ENCODE measurements at regions not wholly inside any gene's neighbourhood (a gene's known extent, or its start where the extent isn't known, plus 50 kb on each side); places are given as distances from the start of the nearest gene placed in this dataset.
"Not testable (repeated sequence)": the region's sequence is repeated elsewhere in the genome, so short reads cannot be mapped to it uniquely, and the experiment has no call there.

GRCh38 chr2:16250056-16250425 lies 309.7 kb downstream of the MYCN start:
- DNase-seq = no peak

DNA sequence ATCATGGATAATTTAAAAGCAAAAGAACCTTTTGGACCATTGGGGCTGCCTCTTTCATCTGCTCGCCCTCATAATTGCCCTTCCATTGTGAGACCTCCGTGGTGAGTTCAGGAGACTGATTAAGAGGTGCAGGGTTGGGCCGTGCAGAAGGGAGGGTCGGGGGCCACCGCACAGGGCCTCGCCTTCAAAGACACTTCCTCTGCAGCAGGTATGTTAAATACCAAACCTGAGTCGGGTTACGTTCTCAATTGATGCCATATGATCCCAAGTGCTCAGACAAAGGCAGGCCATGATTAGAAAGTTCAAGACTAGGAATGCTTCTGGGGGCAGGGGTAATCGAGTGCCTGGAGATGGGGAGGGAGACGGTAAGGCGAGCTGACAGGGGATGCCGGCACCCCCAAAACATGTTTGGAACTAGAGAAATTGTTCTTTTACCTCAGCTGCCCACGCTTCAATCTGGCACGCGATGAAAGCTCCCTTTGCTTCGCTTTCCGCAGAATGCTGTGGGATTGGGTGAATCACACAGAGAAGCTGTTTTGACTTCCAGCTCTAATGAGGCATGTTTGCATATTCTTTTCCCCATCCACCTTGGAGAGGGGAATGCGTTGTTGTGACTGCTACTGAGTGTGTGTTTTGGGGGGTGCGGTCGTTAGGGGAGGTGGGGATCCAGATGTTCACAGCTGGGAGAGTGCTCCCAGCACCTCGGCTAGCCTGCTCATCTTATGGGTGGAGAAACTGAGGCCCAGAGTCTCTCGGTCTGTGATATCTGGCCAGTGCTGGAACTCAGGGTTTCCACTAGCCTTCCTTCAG lies 309.1 kb downstream of the MYCN start:
- DNase-seq = no peak

GRCh38 chr2:16248571-16249105 lies 308.3 kb downstream of the MYCN start:
- DNase-seq = no peak

DNA sequence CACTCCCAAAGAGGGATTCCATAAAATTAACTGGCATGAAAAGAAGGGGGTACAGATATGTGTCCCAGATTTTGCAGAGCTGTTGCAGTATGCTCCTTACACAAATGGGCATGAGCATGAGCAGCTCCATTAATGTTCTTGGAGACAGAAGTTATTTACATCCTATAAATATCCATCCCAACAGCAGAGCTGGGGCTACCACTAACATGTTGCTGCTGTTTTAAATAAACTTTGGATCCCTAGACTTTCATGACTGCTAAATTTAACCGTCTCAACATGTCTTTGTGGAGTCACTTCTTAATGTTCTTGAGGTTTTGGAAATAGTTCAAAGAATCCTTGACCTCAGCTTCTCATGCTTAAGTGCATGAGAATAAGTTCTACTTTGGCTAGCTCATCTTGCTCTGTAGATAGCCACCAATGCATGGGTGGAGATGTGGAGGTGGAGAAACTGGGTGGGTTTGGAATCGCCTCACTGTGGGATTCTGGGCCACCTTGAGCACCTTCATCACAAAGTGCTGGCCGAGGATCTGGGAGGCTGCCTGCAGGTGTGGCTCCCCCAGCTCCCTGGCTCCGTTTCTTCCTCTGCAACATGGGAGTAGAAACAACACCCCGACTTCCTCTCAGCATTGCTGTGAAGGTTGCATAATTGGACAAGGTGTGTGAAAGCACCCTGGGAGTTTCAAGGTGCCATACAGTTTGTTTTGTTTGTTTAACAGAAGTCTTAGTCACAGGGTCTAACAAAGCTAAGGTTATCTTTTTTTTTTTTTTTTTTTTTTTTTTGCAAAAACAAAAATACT lies 307.2 kb downstream of the MYCN start:
- DNase-seq = peak; percentile 38

DNA sequence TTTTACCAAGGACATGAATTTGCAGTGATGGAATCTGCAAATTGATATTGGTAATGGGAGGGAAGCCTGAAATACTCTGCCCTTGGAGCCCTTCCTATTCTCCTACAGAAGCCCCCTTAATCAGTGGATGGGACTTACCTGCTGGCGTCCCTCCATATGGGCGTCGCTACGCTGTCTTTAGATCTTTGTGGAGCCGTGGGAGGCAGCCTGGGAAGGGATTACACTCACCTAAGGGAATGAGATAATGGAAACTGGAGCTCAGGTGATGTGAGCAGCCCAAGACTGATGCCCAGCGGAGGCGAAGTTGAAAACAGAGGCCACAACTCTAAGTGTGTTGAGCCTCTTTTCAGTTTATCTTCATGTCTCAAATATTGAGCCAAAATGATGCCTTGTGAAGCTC lies 306.6 kb downstream of the MYCN start:
- no peak for DNase-seq

DNA sequence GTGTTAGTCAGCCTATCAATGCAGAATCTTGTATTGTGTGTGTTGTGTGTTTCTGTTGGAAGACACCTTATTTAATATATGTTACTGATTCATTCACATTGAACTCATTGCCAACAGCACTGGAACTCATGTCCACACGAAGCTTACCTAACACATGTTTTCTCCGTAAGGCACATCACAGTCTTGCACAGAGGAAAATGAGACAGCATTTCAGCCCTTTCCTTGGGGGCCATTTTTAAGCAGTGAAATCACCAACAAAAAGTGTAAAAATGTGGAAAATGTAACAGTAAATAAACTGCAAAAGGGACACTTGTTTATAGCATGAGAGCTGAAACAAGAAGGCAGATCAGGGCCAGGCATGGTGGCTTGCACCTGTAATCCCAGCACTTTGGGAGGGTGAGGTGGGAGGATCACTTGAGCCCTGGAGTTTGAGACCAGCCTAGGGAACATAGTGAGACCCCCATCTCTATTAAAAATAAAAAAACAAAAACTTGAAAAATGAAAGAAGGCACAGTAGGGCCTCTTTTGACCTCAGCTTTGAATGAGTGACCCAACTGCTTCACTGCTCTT lies 306.0 kb downstream of the MYCN start:
- DNase-seq = no peak

DNA sequence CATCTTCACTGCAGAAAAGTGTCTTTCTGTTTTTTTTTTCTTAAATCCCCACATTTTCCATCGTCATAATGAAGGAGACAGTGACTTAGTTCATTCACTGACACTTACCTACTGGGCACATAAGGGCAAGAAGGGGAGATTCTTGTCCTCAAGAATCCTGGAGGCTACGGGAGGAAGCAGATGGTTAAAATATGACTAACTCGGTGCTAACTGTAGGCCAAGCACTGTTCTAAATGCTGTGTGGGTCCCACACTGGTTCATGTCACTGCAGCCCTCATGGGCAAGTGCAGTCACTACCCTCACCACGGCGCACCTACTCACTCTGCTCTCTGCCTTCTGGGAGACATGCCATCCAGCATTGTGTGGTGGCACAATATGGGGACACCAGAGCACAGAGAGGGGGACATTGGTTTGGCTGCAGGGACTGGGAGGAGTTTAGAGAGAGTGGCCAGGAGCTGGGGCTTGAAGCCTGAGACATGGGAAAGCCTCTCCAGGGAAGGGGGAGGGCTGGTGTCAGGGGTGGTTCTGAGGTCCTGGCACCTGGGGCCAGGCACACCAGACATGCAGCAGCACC lies 305.2 kb downstream of the MYCN start:
- DNase-seq = no peak

GRCh38 chr2:16244966-16245320 lies 304.6 kb downstream of the MYCN start:
- no peak for DNase-seq

GRCh38 chr2:16244153-16244965 lies 304.0 kb downstream of the MYCN start:
- DNase-seq = no peak

GRCh38 chr2:16243411-16243996 lies 303.2 kb downstream of the MYCN start:
- DNase-seq = no peak

- DNase-seq = no peak
These were observed 302.6 kb downstream of the MYCN start for GRCh38 chr2:16242906-16243305.

- no peak for DNase-seq
These were observed 301.1 kb downstream of the MYCN start for GRCh38 chr2:16241166-16242160.

DNA sequence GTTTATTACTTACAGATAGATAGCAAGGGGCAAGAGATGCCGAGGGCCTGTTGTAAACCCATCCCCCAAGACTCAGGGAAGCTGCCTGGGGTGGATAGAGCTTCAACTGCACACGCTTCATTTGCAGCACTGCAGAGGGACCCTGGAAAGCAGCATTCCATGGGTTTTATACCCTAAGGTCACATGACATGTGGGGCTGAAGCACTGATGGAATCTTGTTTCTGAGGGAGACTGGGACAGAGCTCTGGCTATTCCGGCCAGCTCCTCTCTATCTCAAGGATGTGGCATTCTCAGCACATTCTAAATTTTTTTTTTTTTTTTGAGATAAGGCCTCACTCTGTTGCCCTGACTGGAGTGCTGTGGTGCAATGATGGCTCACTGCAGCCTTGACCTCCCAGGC lies 300.1 kb downstream of the MYCN start:
- DNase-seq = no peak

- DNase-seq = no peak
These were observed 299.0 kb downstream of the MYCN start for GRCh38 chr2:16239296-16239850.

DNA sequence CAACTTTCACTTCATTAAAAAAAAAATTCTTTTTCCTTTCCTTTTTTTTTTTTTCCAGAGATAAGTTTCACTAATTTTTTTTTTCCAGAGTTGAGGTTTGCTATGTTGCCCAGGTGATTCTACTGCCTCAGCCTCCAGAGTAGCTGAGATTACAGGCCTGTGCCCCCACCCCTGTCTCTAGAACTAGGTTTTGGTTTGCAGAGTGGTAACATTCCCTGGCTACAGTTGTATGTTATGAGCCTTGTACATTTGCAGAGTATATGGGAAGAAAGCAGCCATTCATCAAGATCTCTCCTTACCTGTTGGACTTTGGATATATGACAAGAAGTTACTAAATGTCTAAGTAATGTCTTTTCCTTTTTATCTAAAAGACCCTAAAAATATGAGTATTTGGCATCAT lies 298.4 kb downstream of the MYCN start:
- DNase-seq = no peak

GRCh38 chr2:16238001-16238761 lies 297.8 kb downstream of the MYCN start:
- no peak for DNase-seq

GRCh38 chr2:16235747-16236146 lies 295.4 kb downstream of the MYCN start:
- no peak for DNase-seq

DNA sequence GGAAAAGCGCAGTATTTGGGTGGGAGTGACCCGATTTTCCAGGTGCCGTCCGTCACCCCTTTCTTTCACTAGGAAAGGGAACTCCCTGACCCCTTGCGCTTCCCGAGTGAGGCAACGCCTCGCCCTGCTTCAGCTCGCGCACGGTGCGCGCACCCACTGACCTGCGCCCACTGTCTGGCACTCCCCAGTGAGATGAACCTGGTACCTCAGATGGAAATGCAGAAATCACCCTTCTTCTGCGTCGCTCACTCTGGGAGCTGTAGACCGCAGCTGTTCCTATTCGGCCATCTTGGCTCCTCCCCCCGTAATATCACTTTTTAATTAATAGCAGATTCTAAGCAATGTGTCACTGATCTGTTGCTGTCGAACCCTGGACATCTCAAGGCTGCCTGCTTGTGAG lies 294.9 kb downstream of the MYCN start:
- not testable (repeated sequence) for DNase-seq

DNA sequence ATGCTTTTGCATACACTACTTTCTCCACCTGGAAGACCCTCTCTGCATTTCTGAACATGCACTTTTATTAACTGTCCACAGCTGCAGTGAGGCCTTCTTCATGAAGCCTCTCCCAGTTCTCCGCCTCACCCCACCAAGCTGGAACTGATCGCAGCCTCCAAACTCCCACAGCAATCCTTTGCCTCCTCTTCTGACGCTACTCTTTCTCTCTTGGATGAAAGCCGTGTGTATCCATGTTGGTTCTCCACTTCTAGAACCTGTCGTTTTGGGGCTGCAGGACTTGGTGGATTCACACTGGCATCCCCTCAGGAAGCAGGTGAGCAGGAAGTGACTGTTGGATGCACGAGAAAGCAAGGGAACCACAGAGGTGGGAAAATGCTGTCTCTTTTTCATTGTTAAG lies 288.6 kb downstream of the MYCN start:
- no peak for DNase-seq

DNA sequence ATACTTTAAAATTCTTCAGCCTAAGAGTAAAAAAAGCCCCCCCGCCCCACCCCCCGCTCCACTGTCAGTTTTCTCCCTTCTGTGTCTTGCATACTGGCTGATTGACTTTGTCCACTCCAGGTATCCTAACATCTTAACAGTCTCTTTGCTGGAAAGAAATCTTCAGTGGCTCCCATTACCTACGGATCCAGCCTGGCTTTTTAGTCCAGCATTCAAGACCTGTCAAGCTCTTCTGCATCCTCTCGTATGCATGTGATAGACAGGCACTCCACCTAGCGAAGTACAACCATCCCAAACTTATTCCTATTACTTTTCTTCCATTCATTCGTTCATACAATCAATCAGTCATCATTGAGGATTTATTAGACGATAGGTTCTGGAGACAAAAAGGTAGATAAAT lies 288.1 kb downstream of the MYCN start:
- no peak for DNase-seq
